UCSD-AML1 (cell line): ENCODE measurements at regions not wholly inside any gene's neighbourhood (a gene's known extent, or its start where the extent isn't known, plus 50 kb on each side); places are given as distances from the start of the nearest gene placed in this dataset.
"Not testable (repeated sequence)": the region's sequence is repeated elsewhere in the genome, so short reads cannot be mapped to it uniquely, and the experiment has no call there.

Experiments
- DNase-seq: peaks from one replicate; lab custom pipeline; 2025; ENCODE audit not compliant: unreplicated experiment; lab: John Stamatoyannopoulos, UW

DNA sequence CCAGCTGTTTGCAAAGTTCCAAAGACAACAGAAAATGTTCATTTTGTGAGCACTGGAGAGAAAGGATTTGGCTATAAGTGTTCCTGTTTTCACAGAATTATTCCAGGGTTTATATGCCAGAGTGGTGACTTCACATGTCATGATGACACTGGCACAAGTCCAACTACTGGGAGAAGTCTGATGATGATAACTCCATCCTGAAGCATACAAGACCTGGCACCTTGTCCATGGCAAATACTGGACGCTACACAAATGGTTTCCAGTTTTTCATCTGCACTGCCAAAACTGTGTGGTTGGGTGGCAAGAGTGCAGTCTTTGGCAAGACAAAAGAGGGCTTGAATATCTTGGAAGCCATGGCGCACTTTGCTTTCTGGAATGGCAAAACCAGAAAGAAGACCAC, 385.0 kb downstream of the CDH11 start:
- no peak for DNase-seq

GRCh38 chr16:64731891-64732290, 390.0 kb downstream of the CDH11 start:
- DNase-seq = no peak

DNA sequence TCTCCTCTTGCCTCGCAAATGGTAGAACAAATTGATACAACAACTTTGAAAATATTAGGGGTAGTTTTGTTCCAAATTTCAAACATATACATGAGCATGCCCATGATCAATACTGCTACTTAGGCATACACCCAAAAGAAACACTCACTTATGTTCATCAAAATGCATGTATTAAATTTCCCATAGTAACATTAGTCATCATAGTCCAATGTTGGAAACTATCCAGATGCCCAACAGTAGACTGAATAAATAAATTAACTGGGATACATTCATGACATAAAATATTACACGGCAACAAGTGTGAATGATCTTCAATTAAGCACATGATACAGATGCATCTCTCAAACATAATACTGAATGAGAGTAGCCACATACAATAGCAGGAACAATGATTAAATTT, 391.6 kb downstream of the CDH11 start:
- no peak for DNase-seq

DNA sequence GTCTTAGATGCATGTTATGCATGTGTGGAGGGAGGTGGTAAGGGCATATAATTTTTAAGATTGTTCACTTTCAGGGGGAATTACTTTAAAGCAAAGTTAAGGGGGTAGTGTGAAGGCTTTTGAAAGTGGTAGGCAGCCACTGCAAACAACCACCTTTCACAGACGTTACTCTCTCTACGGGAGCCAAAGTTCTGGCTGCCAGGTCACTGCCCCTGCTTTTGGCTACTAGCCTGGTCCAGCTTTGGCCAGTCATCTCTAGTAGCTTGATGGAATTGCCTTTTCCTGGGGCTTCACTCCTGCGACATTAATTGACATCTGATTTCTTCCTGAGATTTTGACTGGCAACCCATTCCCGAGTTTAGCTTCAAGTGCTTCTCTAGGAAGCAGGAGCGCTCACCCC, 397.5 kb downstream of the CDH11 start:
- no peak for DNase-seq

DNA sequence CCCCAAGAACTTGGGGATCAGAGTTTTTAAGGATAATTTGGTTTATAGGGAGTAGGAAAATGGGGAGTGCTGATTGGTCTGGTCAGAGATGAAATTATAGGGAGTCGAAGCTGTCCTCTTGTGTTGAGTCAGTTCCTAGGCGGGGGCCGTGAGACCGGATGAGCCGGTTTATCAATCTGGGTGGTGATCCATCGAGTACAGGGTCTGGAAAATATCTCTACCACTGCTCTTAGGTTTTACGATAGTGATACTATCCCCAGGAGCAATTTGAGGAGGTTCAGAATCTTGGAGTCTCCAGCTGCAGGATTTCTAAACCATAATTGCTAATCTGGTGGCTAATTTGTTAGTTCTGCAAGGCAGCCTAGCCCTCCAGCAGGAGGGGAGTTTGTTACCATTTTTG, 403.4 kb downstream of the CDH11 start:
- no peak for DNase-seq

DNA sequence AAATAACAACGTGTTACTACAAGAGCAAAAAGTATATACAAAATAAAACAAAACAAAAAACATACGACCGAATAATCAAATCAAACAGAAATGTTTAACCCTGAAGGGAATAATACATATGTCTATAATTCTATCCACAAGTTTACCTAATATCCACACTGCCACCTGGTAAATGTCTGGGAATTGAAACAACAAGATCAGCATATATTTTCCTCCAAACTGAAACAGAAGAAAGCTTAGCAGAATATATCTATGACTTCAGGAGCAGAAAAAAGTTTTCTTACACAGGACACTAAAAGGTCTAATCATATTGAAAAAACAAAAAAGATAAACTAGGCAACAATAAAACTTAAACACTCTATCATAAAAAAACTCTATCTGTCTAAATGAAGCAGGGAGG, 404.0 kb downstream of the CDH11 start:
- DNase-seq = no peak

- DNase-seq = no peak
Observed at GRCh38 chr16:64715624-64716023, 406.2 kb downstream of the CDH11 start.

DNA sequence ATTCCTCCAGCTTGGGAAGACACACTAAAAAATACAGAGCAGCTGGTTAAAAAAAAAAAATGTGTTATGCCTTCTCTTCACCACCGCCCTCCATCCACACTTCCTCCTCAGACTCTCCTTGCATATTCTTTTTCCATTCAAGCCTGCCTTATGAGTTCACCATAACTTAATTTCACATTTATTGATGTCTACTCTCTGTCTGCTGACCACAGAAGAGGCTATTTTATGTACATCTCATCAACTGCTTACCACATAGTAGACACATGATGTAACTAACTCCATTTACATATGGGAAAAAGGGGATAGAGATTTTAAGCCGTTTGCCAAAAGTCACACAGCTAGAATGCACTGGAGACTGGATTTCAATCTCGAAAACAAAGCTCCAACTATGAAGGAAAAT, 409.8 kb downstream of the CDH11 start:
- DNase-seq = no peak

GRCh38 chr16:64711596-64711995, 410.3 kb downstream of the CDH11 start:
- DNase-seq = no peak

DNA sequence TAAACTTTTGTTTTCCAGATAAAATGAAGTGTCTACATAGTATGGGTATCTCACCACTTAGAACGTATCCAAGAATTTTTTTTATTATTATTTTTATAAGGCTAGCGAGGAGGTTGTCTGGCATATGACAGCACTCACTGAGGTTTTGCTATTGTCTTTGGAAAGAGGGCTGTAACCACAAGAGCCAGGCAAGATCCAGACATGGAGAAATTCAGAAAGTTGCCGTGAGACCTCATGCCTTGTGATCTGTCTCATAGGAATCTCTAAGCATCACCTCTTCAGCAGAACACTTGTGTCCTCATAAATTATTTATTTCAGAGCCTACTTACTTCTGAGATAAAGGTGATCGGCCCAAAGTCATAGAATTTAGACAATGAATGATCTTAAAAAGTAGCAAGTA, 410.8 kb downstream of the CDH11 start:
- no peak for DNase-seq

DNA sequence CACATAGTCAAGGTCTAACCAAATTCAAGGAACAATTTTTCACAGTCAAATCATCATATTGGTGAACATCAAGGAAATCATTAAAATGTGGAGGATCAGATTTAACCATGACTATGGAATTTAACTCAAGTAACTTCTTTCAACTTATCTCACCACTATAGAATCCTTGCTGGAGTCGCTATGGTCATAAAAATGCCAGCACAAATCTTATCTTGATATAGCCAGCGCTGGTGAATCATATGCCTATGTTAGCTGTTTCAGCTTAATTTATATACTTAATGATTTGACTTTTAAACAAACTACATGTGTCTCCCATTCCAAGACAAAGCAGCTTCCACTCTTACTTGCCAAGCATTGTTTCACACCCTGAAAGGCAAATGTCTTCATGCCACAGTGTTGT, 416.4 kb downstream of the CDH11 start:
- DNase-seq = no peak

DNA sequence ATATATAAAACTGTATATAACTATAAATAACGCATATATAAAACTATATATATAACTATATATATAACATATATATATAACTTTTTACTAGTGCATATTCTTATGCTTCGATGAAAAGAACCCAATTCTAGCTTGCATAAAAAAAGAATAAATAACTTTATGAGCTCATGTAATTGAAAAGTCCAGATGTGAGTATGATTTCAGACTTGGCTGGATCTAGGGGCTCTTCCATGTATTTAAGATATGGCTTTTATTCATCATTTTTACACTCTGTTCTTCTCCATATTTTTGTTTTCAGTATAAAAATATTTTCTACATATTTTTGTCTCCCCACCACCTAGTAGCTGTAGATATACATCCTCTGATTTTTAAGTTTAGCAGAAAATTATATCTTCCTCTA, 417.5 kb downstream of the CDH11 start:
- DNase-seq = no peak

GRCh38 chr16:64702415-64702814, 419.4 kb downstream of the CDH11 start:
- no peak for DNase-seq

GRCh38 chr16:64700628-64701027, 421.2 kb downstream of the CDH11 start:
- DNase-seq = no peak

- DNase-seq = no peak
Observed at GRCh38 chr16:64696866-64697265, 425.0 kb downstream of the CDH11 start.

- DNase-seq = no peak
Observed at GRCh38 chr16:64695684-64696083, 426.2 kb downstream of the CDH11 start.

GRCh38 chr16:64693946-64694345, 427.9 kb downstream of the CDH11 start:
- no peak for DNase-seq

- no peak for DNase-seq
Observed at GRCh38 chr16:64687786-64688185, 434.1 kb downstream of the CDH11 start.

GRCh38 chr16:64687123-64687522, 434.7 kb downstream of the CDH11 start:
- no peak for DNase-seq

DNA sequence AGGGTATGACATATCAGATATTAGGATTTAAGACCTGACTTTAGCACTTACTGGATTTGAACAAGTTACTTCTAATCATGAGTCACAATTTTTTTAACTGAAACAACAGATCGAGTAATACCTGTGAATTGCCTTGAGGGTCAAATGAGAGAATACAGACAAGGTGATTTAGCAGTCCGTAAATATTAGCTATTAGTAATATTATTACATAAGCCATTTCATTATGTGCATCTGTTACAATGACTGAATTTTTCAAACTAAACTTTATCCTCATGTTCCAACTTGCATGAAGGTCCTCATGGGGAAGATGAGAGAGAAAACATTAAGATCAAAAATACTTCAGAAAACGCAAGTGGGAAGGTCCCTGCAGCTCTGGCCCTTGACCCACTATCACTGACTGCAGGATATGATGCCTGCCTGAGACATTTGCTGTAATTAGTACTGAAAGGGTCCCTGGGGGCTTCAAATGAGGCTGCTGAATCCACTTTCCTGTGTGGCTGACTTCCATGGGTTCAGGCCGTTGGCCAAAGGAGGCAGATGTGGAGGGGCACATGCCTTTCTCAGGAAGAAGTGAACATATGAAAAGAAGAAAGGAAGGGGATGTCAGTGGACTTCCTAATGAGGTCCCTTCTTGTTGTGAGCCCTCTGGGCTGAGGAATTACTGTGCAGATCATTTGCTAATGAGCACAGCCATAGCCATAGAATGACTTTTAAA, 441.7 kb downstream of the CDH11 start:
- no peak for DNase-seq

- DNase-seq = no peak
Observed at GRCh38 chr16:64669573-64669972, 452.3 kb downstream of the CDH11 start.

GRCh38 chr16:64667334-64667877, 454.5 kb downstream of the CDH11 start:
- no peak for DNase-seq

DNA sequence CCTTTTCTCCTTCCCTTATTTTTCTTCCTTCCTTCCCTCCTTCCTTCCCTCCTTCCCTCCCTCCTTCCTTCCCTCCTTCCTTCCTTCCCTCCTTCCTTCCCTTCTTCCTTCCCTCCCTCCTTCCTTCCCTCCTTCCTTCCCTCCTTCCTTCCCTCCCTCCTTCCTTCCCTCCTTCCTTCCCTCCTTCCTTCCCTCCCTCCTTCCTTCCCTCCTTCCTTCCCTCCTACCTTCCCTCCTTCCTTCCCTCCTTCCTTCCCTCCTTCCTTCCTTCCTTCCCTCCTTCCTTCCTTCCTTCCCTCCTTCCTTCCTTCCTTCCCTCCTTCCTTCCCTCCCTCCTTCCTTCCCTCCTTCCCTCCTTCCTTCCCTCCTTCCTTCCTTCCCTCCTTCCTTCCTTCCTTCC, 459.6 kb downstream of the CDH11 start:
- DNase-seq = not testable (repeated sequence)
